Coronary artery (tissue), 2 donors: ENCODE measurements at regions not wholly inside any gene's neighbourhood (a gene's known extent, or its start where the extent isn't known, plus 50 kb on each side); places are given as distances from the start of the nearest gene placed in this dataset.

Experiments
- DNase-seq: peaks from one replicate; pipeline ENCODE4 v3.0.0-alpha.2; 2017; ENCODE audit warnings: low spot score
- H3K27ac ChIP-seq, 2 donors: fragments of 200-600 bp; sonication (generic); one replicate each; pipeline ENCODE4 v1.5.1; 2016 to 2019
- H3K4me3 ChIP-seq: fragments of 200-600 bp; sonication (generic); 2 replicates; pipeline ENCODE4 v1.5.1; 2016; ENCODE audit warnings: mild to moderate bottlenecking, moderate library complexity
- TF ChIP-seq, protein P1 (sequence below): fragments of 200-600 bp; sonication (generic); IDR thresholded peaks from one replicate; pipeline ENCODE4 v1.5.1; 2019; ENCODE audit warnings: antibody characterized with exemption

GRCh38 chr4:127084666-127085065 is 548.1 kb upstream of the INTU start:
- Histone ChIP-seq H3K27ac (no peak overlapping the region), H3K4me3 (no peak overlapping the region)
- TF ChIP-seq, protein P1, sequence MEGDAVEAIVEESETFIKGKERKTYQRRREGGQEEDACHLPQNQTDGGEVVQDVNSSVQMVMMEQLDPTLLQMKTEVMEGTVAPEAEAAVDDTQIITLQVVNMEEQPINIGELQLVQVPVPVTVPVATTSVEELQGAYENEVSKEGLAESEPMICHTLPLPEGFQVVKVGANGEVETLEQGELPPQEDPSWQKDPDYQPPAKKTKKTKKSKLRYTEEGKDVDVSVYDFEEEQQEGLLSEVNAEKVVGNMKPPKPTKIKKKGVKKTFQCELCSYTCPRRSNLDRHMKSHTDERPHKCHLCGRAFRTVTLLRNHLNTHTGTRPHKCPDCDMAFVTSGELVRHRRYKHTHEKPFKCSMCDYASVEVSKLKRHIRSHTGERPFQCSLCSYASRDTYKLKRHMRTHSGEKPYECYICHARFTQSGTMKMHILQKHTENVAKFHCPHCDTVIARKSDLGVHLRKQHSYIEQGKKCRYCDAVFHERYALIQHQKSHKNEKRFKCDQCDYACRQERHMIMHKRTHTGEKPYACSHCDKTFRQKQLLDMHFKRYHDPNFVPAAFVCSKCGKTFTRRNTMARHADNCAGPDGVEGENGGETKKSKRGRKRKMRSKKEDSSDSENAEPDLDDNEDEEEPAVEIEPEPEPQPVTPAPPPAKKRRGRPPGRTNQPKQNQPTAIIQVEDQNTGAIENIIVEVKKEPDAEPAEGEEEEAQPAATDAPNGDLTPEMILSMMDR, result no peak
- DNase-seq, result no peak

DNA sequence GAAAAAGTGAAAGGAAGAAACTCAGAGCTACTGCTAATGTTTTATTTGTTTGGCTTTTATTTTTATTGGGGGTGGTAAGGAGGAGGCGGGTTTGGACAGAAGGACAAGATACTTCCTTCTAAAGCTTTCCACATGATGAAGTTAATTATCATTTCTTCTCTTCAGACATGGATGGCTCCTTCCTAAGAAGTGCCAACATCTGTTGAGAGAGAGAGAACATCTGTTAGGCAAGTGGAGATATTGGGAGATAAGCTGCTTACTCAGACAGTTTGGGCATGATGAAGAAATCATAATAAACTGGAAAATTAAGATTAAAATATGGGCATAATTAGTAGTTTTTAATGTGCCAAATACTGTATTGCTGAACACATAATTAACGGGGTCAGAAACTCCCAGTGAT is 535.7 kb upstream of the INTU start:
- Histone ChIP-seq H3K27ac (no peak overlapping the region), H3K4me3 (no peak overlapping the region)
- TF ChIP-seq, protein P1, result no peak
- DNase-seq, result no peak

- H3K27ac ChIP-seq, result no peak overlapping the region
- TF ChIP-seq, protein P1, result no peak
- DNase-seq, result no peak
- no peak overlapping the region for H3K4me3 ChIP-seq
Measured at GRCh38 chr4:127102361-127102760, 530.4 kb upstream of the INTU start.

DNA sequence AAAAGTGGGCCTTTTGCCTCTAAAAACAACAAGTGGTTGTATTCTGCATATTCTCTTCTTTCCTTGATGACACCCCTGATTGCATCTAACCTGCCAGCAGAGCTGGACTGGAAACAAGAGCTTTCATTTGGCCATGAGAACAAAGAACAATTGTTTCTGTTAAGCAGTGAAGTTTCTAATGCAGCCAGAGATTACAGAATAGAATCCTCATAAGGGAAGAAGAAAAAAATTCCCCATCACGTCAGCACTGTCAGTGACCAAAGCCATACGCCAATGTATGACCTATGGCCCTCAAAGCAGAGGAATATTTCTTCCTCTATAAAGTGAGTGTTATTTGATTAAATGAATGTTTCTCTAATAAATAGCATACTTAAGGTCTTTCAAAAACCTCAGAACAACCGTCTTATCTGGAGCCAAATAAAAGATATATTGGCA is 529.1 kb upstream of the INTU start:
- DNase-seq, result no peak
- no peak overlapping the region for H3K4me3 ChIP-seq
- TF ChIP-seq, protein P1, result no peak
- no peak overlapping the region for H3K27ac ChIP-seq

DNA sequence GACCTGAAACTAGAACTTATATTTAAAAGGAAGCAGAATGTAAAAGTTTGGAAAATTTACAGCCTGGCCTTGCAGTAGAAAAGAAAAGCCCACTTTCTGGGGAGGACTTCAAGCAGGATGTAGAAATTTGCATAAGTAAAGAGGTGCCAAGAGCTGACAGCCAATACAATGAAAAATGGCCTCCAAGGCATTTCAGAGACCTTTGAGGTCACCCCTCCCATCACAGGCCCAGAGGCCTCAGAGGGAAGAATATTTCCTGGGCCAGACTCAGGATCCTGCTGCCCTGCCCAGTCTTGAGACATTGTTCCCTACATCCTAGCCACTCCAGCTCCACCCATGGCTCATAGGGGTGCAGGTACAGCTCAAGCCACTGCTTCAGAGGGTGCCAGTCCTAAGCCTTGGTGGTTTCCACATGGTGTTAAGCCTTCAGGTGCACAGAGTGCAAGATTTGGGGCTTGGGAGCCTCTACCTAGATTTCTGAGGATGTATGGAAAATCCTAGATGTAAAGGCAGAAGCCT is 518.9 kb upstream of the INTU start:
- no peak for DNase-seq

DNA sequence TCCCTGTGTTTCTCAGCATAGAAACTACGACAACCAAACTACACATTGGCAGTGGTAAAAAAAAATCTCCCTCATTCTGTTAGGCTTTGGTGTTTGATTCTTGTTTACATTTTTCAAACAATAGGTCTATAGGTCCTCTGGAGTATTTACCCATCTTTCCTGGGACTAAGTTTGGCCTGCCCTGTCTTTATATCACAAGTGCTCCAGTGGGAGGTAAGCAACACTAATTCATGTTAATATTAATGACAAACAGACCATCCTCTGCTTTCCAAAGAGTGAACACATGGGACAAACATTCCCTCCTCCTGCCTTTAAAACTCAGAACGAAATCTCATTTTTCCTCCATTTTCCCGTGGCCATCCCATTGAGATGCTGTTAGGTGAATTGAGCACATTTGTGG is 514.1 kb upstream of the INTU start:
- Histone ChIP-seq H3K27ac (no peak overlapping the region), H3K4me3 (no peak overlapping the region)
- TF ChIP-seq, protein P1, result no peak
- no peak for DNase-seq

More for the DNA sequence above, 518.9 kb upstream of the INTU start:
- TF ChIP-seq, protein P1, result no peak
- H3K27ac ChIP-seq, result no peak overlapping the region
- H3K4me3 ChIP-seq, result no peak overlapping the region

- TF ChIP-seq, protein P1, result no peak
- DNase-seq, result no peak
- H3K27ac ChIP-seq, result no peak overlapping the region
- no peak overlapping the region for H3K4me3 ChIP-seq
Measured at GRCh38 chr4:127120441-127121090, 512.2 kb upstream of the INTU start.
